ENCODE measurements at regions not wholly inside any gene's neighbourhood (a gene's known extent, or its start where the extent isn't known, plus 50 kb on each side); places are given as distances from the start of the nearest gene placed in this dataset.

DNA sequence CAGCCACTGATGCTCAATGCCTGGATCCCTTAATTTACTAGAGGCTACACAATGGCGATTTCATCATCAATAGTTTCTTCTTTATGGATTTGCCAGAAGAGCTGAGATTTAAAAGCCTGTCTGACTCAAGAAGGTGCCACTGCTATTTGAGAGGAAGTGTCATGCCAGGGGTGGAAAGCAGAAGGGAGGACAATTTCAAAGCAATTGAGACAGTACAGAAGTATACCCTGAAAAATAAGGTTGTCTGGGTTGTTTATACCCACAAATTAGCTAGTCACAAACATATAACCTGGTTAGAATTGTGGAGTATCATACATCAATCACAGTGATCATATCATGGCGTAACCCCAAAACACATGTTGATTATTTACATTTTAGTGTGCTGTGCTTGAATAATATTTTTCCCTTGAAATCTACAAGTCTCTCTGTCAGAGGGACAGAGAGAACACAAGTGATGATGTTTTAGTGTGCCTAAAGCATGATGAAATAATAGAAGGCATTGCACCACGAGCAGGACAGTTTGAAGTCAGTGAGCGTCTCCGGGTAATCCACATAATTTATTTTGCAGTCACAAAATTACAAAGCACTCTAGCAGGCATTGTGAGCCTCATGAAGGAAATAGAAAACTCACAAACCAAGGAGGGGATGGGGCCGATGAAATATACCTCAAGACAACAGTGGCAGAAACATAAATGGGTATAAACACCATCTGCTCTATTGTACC, 312.2 kb upstream of the SPRED2 start:
- H3K4me3 ChIP-seq (ENCODE audit: low read length), result no peak overlapping the region
- no peak overlapping the region for H3K9ac ChIP-seq (ENCODE audit: low read length)

DNA sequence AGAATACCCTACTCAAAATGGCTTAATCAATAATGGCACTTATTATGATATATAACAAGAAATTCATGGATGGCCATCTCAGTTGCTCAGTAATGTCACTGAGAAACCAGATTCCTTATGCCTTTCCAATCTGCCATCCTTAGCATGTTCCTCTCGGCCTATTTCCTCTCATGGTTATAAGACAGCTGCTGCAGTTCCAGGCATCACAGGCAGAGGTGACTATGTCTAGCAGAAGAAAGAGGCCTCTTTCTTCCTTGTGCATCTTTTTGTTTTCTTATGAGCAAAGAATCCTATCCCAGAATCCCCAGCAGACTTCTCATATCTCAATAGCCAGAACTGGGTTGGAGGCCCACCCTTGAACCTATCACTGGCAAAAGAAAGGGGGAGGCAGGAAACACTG, 310.6 kb upstream of the SPRED2 start:
- Histone ChIP-seq H3K4me1 (ENCODE audit: control insufficient read depth, insufficient read depth, low read length) (no peaks in the 10 kb centered on the region), H3K36me3 (ENCODE audit: control insufficient read depth, insufficient read depth, low read length) (no peaks in the 10 kb centered on the region), H3K9me3 (ENCODE audit: control insufficient read depth, low read length) (no peaks in the 10 kb centered on the region), H3K4me3 (ENCODE audit: low read length) (no peak overlapping the region), H3K27me3 (ENCODE audit: control insufficient read depth, insufficient read depth, low read length) (no peaks in the 10 kb centered on the region), H3K9ac (ENCODE audit: low read length) (no peak overlapping the region)

More for the DNA sequence above, 312.2 kb upstream of the SPRED2 start:
- no peaks in the 10 kb centered on the region for H3K36me3 ChIP-seq (ENCODE audit: control insufficient read depth, insufficient read depth, low read length)
- H3K9me3 ChIP-seq (ENCODE audit: control insufficient read depth, low read length), result no peaks in the 10 kb centered on the region
- H3K27me3 ChIP-seq (ENCODE audit: control insufficient read depth, insufficient read depth, low read length), result no peaks in the 10 kb centered on the region
- no peaks in the 10 kb centered on the region for H3K4me1 ChIP-seq (ENCODE audit: control insufficient read depth, insufficient read depth, low read length)

DNA sequence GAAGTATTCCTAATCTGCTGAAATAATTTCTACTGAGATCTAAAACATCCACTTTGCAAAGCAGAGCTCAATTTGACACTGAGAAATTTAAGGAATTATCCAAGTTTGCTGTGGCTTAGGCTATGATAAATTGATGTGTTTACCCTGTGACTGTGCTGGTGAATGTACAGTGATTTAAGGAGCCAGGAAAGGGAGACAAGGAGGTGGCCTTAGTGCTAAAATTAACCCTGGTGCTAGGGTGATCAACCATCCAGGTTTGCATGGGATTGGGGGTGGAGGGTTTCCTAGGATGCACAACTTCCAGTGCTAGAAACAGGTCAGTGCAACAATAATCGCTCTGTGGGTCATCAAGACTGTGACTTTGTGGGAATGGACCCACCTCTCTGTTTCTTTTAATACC, 307.5 kb upstream of the SPRED2 start:
- H3K27me3 ChIP-seq (ENCODE audit: control insufficient read depth, insufficient read depth, low read length), result no peaks in the 10 kb centered on the region
- no peak overlapping the region for H3K9ac ChIP-seq (ENCODE audit: low read length)
- no peaks in the 10 kb centered on the region for H3K4me1 ChIP-seq (ENCODE audit: control insufficient read depth, insufficient read depth, low read length)
- no peaks in the 10 kb centered on the region for H3K36me3 ChIP-seq (ENCODE audit: control insufficient read depth, insufficient read depth, low read length)
- no peaks in the 10 kb centered on the region for H3K9me3 ChIP-seq (ENCODE audit: control insufficient read depth, low read length)
- no peak overlapping the region for H3K4me3 ChIP-seq (ENCODE audit: low read length)

DNA sequence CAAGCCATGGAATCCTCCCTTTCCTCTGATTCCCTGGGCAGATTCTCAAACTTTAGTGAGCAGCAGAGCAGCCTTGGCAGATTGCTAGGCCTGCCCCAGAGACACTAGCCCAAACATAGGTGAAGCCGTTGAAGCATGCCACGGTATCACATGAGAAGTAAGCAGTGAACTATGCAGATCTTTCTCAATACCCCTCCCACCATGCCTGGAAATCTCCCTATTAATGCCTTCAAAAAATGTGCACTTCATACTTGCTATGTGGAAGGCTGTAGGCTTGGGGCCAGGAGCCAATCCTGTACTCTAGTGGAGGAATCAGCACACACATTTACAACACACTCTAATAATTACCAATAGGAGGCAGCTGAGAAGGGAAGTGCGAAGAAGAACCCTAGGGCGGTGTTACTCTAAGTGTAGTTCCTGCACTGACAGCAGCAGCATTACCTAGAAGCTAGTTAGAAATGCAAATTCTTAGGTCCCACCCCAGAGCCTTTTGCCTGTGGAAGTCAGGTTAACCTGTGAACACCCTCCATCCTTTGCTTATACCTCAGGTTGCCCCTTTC, 305.1 kb upstream of the SPRED2 start:
- no peak overlapping the region for H3K9ac ChIP-seq (ENCODE audit: low read length)
- no peaks in the 10 kb centered on the region for H3K9me3 ChIP-seq (ENCODE audit: control insufficient read depth, low read length)
- H3K36me3 ChIP-seq (ENCODE audit: control insufficient read depth, insufficient read depth, low read length), result no peaks in the 10 kb centered on the region
- H3K4me1 ChIP-seq (ENCODE audit: control insufficient read depth, insufficient read depth, low read length), result no peaks in the 10 kb centered on the region
- H3K27me3 ChIP-seq (ENCODE audit: control insufficient read depth, insufficient read depth, low read length), result no peaks in the 10 kb centered on the region
- H3K4me3 ChIP-seq (ENCODE audit: low read length), result no peak overlapping the region

DNA sequence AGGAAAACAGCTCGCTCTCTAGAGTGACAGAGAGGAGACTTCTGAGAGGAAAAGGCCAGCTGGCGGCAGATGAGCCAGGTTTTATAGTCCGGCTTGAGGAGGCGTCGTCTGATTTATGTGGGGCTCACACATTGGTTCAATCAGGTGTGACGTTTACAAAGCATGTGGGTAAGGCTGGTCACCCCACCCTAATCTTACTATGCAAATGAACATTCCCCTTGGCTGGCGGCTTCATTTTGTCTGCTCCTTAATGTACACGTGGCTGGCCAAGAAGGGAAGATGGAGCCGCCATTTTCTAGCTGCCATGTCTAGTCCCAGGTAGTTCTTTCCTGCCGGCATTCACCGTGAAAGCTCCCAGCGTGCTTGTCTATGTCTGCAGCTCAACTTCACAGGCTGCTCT, 299.1 kb upstream of the SPRED2 start:
- Histone ChIP-seq H3K27me3 (ENCODE audit: control insufficient read depth, insufficient read depth, low read length) (no peaks in the 10 kb centered on the region), H3K9ac (ENCODE audit: low read length) (no peak overlapping the region), H3K4me1 (ENCODE audit: control insufficient read depth, insufficient read depth, low read length) (peaks cover 19% of the 10 kb centered on the region), H3K4me3 (ENCODE audit: low read length) (no peak overlapping the region), H3K9me3 (ENCODE audit: control insufficient read depth, low read length) (no peaks in the 10 kb centered on the region), H3K36me3 (ENCODE audit: control insufficient read depth, insufficient read depth, low read length) (no peaks in the 10 kb centered on the region)

DNA sequence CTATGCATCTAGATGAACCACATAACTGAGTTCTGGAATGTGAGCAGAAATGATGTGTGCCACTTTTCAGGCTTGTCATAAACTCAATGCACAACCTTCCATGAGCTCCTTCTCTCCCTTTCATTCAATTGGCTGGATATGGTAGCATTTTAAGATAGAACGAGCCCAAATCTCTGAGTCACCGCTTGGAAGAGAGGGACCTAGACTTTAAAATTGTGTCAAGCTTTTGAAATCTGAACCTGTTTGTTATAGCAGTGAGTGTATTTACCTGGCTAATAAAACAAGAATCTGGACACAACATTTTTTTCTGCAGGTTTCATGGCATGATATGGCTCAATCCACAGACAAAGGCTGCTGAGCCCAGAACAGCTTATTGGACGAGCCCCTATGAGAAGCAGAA, 297.8 kb upstream of the SPRED2 start:
- Histone ChIP-seq H3K9ac (ENCODE audit: low read length) (no peak overlapping the region), H3K9me3 (ENCODE audit: control insufficient read depth, low read length) (no peaks in the 10 kb centered on the region), H3K36me3 (ENCODE audit: control insufficient read depth, insufficient read depth, low read length) (no peaks in the 10 kb centered on the region), H3K4me1 (ENCODE audit: control insufficient read depth, insufficient read depth, low read length) (peaks cover 25% of the 10 kb centered on the region), H3K4me3 (ENCODE audit: low read length) (no peak overlapping the region), H3K27me3 (ENCODE audit: control insufficient read depth, insufficient read depth, low read length) (no peaks in the 10 kb centered on the region)

DNA sequence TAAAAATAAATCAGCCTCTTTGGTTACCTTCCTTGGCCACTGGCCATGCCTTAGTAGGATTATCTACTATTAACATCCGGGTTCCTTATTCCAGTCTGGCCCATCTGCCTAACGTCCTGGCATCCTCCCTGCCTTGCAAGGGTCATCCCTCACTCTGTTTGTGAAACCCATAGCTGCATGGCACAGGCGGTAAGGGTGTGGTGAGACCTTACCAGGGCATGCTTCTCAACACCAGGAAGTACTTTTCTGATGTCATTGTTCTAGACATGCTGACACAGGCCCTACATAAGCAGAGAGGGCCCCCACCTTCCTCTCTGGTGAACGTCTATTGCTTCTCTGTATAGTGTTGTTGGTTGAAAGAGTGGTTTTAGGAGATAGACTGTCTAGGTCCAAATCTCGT, 296.8 kb upstream of the SPRED2 start:
- H3K4me1 ChIP-seq (ENCODE audit: control insufficient read depth, insufficient read depth, low read length), result peaks cover 32% of the 10 kb centered on the region
- H3K36me3 ChIP-seq (ENCODE audit: control insufficient read depth, insufficient read depth, low read length), result no peaks in the 10 kb centered on the region
- H3K4me3 ChIP-seq (ENCODE audit: low read length), result no peak overlapping the region
- no peaks in the 10 kb centered on the region for H3K27me3 ChIP-seq (ENCODE audit: control insufficient read depth, insufficient read depth, low read length)
- no peaks in the 10 kb centered on the region for H3K9me3 ChIP-seq (ENCODE audit: control insufficient read depth, low read length)
- no peak overlapping the region for H3K9ac ChIP-seq (ENCODE audit: low read length)

DNA sequence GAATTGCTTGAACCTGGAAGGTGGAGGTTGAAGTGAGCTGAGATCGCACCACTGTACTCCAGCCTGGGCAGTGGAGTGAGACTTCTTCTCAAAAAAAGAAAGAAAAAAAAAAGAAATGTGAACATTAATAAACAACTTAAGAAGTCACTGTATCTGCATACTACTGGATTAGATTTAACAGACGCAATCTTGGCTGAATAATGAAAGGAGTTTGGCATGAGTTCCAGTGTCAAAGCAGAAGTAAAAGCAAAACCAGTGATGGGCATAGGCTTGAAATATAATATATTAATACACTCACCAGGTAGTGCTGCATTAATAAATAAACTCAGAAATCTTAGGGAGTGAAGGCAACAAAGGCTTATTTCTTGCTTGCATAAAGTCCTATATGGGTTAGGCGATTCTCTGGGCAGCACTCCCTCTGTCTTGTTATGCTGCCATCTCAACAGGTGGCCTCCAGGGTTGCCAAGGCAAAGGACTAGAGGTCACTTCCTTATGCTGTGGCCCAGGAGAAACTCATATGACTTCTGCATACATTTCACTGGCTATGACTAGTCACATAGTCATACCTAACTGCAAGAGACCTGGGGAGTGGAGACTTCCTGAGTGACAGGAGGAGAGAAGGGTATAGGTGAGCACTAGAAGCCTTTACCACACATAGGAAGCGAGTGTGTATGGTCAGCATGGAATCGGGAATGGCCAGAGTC, 296.2 kb upstream of the SPRED2 start:
- peaks cover 38% of the 10 kb centered on the region for H3K4me1 ChIP-seq (ENCODE audit: control insufficient read depth, insufficient read depth, low read length)
- no peaks in the 10 kb centered on the region for H3K36me3 ChIP-seq (ENCODE audit: control insufficient read depth, insufficient read depth, low read length)
- no peak overlapping the region for H3K4me3 ChIP-seq (ENCODE audit: low read length)
- H3K9me3 ChIP-seq (ENCODE audit: control insufficient read depth, low read length), result no peaks in the 10 kb centered on the region
- no peak overlapping the region for H3K9ac ChIP-seq (ENCODE audit: low read length)
- H3K27me3 ChIP-seq (ENCODE audit: control insufficient read depth, insufficient read depth, low read length), result no peaks in the 10 kb centered on the region

DNA sequence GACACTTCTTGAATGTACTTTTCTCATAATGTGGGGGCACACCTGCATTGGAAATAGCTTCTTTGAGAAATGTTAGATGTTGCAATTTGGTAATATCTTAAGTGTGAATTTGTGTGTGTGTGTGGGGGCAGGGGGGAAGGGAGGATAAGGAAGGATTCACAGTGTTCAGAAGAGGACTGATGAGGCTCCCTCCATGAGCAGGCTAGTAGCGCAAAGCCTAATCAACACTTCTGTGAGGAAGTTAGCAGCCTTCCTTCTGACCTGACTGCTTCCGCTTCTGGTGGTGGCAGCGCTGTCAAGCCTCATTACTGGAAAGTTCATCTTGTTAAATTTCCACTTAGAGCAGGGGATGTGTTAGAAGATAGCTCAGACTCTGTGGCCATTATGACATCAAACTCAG, 295.4 kb upstream of the SPRED2 start:
- Histone ChIP-seq H3K9me3 (ENCODE audit: control insufficient read depth, low read length) (no peaks in the 10 kb centered on the region), H3K4me1 (ENCODE audit: control insufficient read depth, insufficient read depth, low read length) (peaks cover 45% of the 10 kb centered on the region), H3K9ac (ENCODE audit: low read length) (no peak overlapping the region), H3K36me3 (ENCODE audit: control insufficient read depth, insufficient read depth, low read length) (no peaks in the 10 kb centered on the region), H3K27me3 (ENCODE audit: control insufficient read depth, insufficient read depth, low read length) (no peaks in the 10 kb centered on the region), H3K4me3 (ENCODE audit: low read length) (no peak overlapping the region)

DNA sequence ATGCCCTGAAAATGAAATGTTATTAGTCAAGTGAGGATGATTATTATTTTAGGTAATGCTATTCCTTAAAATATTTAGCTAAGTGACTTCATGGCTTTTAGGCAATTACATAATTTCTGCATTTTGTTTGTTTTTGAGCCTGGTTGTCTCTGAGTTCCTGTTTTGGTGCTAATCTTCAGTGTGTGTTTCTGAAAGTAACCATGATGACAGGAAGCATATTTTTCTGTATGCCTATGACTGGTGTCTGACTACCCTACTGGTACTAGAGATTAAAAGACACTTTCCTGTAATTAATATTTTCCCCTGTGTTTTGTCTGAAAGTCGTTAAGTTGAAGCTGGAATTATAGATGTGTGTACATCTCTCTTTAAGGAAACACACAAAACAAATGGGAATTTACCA, 295.0 kb upstream of the SPRED2 start:
- no peak overlapping the region for H3K9ac ChIP-seq (ENCODE audit: low read length)
- H3K4me3 ChIP-seq (ENCODE audit: low read length), result no peak overlapping the region
- H3K9me3 ChIP-seq (ENCODE audit: control insufficient read depth, low read length), result no peaks in the 10 kb centered on the region
- H3K4me1 ChIP-seq (ENCODE audit: control insufficient read depth, insufficient read depth, low read length), result peaks cover 45% of the 10 kb centered on the region
- no peaks in the 10 kb centered on the region for H3K27me3 ChIP-seq (ENCODE audit: control insufficient read depth, insufficient read depth, low read length)
- H3K36me3 ChIP-seq (ENCODE audit: control insufficient read depth, insufficient read depth, low read length), result no peaks in the 10 kb centered on the region

DNA sequence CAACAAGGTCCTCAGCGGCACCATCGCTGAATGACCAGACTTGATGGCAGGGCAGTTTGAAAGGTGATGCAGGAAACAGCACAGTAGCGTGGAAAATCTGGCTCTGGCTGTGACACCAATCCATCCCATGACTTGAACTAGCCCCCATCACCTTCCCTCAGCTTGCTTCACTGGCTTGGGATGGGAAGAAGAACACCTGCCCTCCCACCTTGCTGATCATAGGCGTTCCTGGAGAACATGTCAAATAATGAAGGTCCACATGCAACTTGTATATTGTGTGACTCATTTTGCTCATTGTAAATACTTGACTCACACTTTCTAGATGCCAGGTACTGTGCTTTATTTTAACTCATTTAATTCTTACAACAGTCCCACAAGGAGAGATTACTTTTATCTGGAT, 292.4 kb upstream of the SPRED2 start:
- Histone ChIP-seq H3K4me3 (ENCODE audit: low read length) (no peak overlapping the region), H3K36me3 (ENCODE audit: control insufficient read depth, insufficient read depth, low read length) (no peaks in the 10 kb centered on the region), H3K9ac (ENCODE audit: low read length) (no peak overlapping the region)

DNA sequence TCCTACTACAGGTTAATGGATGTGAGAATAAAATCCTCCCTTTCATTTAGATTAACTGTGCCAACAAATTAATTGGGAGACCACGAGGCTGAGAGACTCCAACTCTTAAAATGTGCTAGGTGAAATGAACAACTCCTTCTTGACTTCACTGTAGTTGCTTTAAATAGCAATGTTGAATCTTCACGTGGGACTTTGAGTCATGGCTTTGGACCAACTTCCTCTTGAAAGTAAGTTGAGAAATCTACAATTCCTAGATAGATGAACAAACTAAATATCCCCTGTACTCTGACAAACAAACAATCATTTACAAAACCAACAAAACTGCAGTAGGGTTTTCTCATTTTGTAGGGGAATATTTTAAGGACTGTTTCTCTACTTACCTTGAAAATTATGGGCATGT, 291.9 kb upstream of the SPRED2 start:
- Histone ChIP-seq H3K4me1 (ENCODE audit: control insufficient read depth, insufficient read depth, low read length) (peaks cover 39% of the 10 kb centered on the region), H3K4me3 (ENCODE audit: low read length) (no peak overlapping the region), H3K27me3 (ENCODE audit: control insufficient read depth, insufficient read depth, low read length) (no peaks in the 10 kb centered on the region), H3K36me3 (ENCODE audit: control insufficient read depth, insufficient read depth, low read length) (no peaks in the 10 kb centered on the region), H3K9ac (ENCODE audit: low read length) (no peak overlapping the region), H3K9me3 (ENCODE audit: control insufficient read depth, low read length) (no peaks in the 10 kb centered on the region)

More for the DNA sequence above, 292.4 kb upstream of the SPRED2 start:
- H3K9me3 ChIP-seq (ENCODE audit: control insufficient read depth, low read length), result no peaks in the 10 kb centered on the region
- peaks cover 43% of the 10 kb centered on the region for H3K4me1 ChIP-seq (ENCODE audit: control insufficient read depth, insufficient read depth, low read length)
- H3K27me3 ChIP-seq (ENCODE audit: control insufficient read depth, insufficient read depth, low read length), result no peaks in the 10 kb centered on the region
